ENCODE measurements at regions not wholly inside any gene's neighbourhood (a gene's known extent, or its start where the extent isn't known, plus 50 kb on each side); places are given as distances from the start of the nearest gene placed in this dataset.

DNA sequence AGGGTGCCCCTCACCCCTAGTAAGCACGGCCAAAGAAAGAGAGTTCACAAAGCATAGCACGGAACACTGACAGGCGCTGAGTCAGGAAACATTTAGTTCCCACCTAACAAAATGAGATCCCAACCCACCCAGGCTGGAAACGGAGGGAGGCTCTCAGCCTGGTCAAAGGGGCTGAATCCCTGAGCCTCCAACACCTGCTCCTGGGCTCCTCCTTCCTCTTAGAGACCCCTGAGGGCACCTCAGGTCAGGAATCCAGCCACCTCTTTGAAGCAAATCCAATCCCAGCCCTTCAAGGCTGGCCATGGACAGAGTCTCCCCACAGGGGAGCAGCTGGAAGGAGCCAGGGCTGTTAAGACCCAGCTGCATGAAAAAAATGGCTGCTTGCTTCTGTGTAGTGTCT, 154.4 kb upstream of the HES1 start:
- TF ChIP-seq SP1 (IDR thresholded peaks at IDR 0.05) (no peak), NR2F2 (IDR thresholded peaks at IDR 0.05) (no peak)
- TF ChIP-seq, protein P1, sequence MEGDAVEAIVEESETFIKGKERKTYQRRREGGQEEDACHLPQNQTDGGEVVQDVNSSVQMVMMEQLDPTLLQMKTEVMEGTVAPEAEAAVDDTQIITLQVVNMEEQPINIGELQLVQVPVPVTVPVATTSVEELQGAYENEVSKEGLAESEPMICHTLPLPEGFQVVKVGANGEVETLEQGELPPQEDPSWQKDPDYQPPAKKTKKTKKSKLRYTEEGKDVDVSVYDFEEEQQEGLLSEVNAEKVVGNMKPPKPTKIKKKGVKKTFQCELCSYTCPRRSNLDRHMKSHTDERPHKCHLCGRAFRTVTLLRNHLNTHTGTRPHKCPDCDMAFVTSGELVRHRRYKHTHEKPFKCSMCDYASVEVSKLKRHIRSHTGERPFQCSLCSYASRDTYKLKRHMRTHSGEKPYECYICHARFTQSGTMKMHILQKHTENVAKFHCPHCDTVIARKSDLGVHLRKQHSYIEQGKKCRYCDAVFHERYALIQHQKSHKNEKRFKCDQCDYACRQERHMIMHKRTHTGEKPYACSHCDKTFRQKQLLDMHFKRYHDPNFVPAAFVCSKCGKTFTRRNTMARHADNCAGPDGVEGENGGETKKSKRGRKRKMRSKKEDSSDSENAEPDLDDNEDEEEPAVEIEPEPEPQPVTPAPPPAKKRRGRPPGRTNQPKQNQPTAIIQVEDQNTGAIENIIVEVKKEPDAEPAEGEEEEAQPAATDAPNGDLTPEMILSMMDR (IDR thresholded peaks at IDR 0.05; ENCODE audit: low read depth, low read length, missing input control) = no peak
- TF ChIP-seq, protein P2, sequence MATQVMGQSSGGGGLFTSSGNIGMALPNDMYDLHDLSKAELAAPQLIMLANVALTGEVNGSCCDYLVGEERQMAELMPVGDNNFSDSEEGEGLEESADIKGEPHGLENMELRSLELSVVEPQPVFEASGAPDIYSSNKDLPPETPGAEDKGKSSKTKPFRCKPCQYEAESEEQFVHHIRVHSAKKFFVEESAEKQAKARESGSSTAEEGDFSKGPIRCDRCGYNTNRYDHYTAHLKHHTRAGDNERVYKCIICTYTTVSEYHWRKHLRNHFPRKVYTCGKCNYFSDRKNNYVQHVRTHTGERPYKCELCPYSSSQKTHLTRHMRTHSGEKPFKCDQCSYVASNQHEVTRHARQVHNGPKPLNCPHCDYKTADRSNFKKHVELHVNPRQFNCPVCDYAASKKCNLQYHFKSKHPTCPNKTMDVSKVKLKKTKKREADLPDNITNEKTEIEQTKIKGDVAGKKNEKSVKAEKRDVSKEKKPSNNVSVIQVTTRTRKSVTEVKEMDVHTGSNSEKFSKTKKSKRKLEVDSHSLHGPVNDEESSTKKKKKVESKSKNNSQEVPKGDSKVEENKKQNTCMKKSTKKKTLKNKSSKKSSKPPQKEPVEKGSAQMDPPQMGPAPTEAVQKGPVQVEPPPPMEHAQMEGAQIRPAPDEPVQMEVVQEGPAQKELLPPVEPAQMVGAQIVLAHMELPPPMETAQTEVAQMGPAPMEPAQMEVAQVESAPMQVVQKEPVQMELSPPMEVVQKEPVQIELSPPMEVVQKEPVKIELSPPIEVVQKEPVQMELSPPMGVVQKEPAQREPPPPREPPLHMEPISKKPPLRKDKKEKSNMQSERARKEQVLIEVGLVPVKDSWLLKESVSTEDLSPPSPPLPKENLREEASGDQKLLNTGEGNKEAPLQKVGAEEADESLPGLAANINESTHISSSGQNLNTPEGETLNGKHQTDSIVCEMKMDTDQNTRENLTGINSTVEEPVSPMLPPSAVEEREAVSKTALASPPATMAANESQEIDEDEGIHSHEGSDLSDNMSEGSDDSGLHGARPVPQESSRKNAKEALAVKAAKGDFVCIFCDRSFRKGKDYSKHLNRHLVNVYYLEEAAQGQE (IDR thresholded peaks at IDR 0.05) = no peak
- no peak overlapping the region for H3K4me3 ChIP-seq (ENCODE audit: low read depth in 1 of 3, low read length in 3 of 3)
- no peak overlapping the region for H3K9ac ChIP-seq (ENCODE audit: low read depth in 1 of 2, low read length in 2 of 2)
- H3K36me3 ChIP-seq (ENCODE audit: control insufficient read depth in 4 of 4, insufficient read depth in 3 of 4, low read depth in 1 of 4, low read length in 3 of 4) = no peaks in the 10 kb centered on the region
- WGBS = 90% methylated on average over 4 of the region's 4 CpGs
- H3K9me3 ChIP-seq (ENCODE audit: control insufficient read depth in 4 of 4, low read length in 3 of 4) = no peaks in the 10 kb centered on the region
- H3K4me1 ChIP-seq (ENCODE audit: control insufficient read depth in 4 of 4, insufficient read depth in 4 of 4, low read length in 3 of 4) = no peaks in the 10 kb centered on the region
- H3K27me3 ChIP-seq (ENCODE audit: control insufficient read depth in 4 of 4, insufficient read depth in 4 of 4, low read length in 3 of 4) = no peaks in the 10 kb centered on the region
- no peak overlapping the region for H3K27ac ChIP-seq (ENCODE audit: low read depth in 1 of 2, low read length in 2 of 2)
- no peak for DNase-seq (ENCODE audit: low spot score)

DNA sequence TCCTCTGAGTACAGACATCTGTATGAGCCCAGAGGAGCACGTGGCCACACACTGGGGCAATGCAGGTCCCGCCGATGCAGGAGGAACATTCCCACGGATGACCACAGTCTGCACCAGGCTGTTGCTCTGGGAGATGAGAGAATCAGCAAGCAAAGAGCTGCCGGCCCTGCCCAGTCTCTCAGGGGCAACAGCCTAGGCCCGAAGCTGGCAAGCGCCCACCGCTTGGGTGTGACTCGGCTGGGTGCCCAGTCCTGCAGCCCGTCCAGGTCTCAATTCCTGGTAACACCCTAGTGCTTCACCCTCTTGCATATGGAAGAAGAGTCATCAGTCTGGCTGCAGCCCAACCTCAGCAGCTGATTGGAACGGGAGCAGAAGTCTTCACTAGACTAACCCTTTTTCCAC, 153.7 kb upstream of the HES1 start:
- DNase-seq (ENCODE audit: low spot score) = no peak
- H3K4me1 ChIP-seq (ENCODE audit: control insufficient read depth in 4 of 4, insufficient read depth in 4 of 4, low read length in 3 of 4) = no peaks in the 10 kb centered on the region
- no peak overlapping the region for H3K9ac ChIP-seq (ENCODE audit: low read depth in 1 of 2, low read length in 2 of 2)
- no peaks in the 10 kb centered on the region for H3K36me3 ChIP-seq (ENCODE audit: control insufficient read depth in 4 of 4, insufficient read depth in 3 of 4, low read depth in 1 of 4, low read length in 3 of 4)
- no peaks in the 10 kb centered on the region for H3K9me3 ChIP-seq (ENCODE audit: control insufficient read depth in 4 of 4, low read length in 3 of 4)
- no peak overlapping the region for H3K4me3 ChIP-seq (ENCODE audit: low read depth in 1 of 3, low read length in 3 of 3)
- H3K27me3 ChIP-seq (ENCODE audit: control insufficient read depth in 4 of 4, insufficient read depth in 4 of 4, low read length in 3 of 4) = no peaks in the 10 kb centered on the region
- TF ChIP-seq FOXA1 (IDR thresholded peaks at IDR 0.05) = no peak
- no peak for TF ChIP-seq RAD21 (IDR thresholded peaks at IDR 0.05)
- TF ChIP-seq, protein P1 (IDR thresholded peaks at IDR 0.05; ENCODE audit: low read depth, low read length, missing input control) = no peak
- no peak for TF ChIP-seq YY1 (IDR thresholded peaks at IDR 0.05)
- no peak for TF ChIP-seq NR2F2 (IDR thresholded peaks at IDR 0.05)
- TF ChIP-seq, protein P3, sequence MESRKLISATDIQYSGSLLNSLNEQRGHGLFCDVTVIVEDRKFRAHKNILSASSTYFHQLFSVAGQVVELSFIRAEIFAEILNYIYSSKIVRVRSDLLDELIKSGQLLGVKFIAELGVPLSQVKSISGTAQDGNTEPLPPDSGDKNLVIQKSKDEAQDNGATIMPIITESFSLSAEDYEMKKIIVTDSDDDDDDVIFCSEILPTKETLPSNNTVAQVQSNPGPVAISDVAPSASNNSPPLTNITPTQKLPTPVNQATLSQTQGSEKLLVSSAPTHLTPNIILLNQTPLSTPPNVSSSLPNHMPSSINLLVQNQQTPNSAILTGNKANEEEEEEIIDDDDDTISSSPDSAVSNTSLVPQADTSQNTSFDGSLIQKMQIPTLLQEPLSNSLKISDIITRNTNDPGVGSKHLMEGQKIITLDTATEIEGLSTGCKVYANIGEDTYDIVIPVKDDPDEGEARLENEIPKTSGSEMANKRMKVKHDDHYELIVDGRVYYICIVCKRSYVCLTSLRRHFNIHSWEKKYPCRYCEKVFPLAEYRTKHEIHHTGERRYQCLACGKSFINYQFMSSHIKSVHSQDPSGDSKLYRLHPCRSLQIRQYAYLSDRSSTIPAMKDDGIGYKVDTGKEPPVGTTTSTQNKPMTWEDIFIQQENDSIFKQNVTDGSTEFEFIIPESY (IDR thresholded peaks at IDR 0.05) = no peak
- TF ChIP-seq, protein P2 (IDR thresholded peaks at IDR 0.05) = no peak
- TF ChIP-seq TAF1 (conservative IDR thresholded peaks at IDR 0.05) = no peak
- TF ChIP-seq EGR1 (IDR thresholded peaks at IDR 0.05; ENCODE audit: low read depth in 2 of 2) = no peak
- TF ChIP-seq JUND (IDR thresholded peaks at IDR 0.05) = no peak
- no peak for TF ChIP-seq FOXA2 (IDR thresholded peaks at IDR 0.05)
- TF ChIP-seq RXRA (IDR thresholded peaks at IDR 0.05) = no peak
- TF ChIP-seq SP1 (IDR thresholded peaks at IDR 0.05) = no peak
- TF ChIP-seq, protein P4, sequence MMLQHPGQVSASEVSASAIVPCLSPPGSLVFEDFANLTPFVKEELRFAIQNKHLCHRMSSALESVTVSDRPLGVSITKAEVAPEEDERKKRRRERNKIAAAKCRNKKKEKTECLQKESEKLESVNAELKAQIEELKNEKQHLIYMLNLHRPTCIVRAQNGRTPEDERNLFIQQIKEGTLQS (IDR thresholded peaks at IDR 0.05) = no peak
- no peak for TF ChIP-seq HNF4G (IDR thresholded peaks at IDR 0.05)
- no peak for TF ChIP-seq GABPA (IDR thresholded peaks at IDR 0.05 in 1 of 2, conservative IDR thresholded peaks at IDR 0.05 in 1 of 2)
- H3K27ac ChIP-seq (ENCODE audit: low read depth in 1 of 2, low read length in 2 of 2) = no peak overlapping the region
- 78% methylated on average over 11 of the region's 11 CpGs for WGBS

Measured in liver (tissue), 8 donors.